ENCODE measurements at regions not wholly inside any gene's neighbourhood (a gene's known extent, or its start where the extent isn't known, plus 50 kb on each side); places are given as distances from the start of the nearest gene placed in this dataset.

DNA sequence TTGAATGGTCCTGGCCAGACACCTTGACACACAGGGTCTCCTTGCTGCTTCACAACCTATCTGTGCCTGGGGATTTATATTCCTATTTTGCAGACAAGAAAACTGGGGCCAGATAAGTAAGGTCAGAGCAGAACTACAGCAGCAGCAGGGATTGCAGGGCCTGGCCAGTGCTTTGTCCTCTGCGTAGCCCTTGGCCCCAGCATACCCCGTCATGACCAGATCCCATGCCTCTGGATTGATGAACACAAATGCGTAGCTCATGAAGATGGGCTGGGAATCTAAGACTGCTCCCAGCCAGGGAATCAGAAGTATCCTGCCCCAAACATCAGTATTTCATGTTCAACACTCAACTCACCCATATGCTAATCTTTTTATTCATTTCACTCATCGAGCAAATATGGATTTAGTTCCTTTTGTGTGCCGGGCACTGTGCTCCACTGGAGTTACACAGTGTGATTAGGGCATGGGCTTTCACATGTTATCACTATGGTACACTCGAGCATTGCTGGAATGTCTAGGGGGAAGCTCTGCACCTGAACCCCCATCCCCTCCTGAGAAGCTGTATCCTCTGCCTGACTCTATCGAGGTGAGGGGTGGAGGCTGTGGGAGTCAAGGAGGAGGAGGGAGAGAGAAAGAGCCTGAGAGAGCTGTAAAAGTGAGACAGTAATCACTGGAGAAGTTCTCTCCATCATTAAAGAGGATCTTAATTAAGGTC is 143.3 kb downstream of the CYP26B1 start:
- TF ChIP-seq SPI1 (IDR thresholded peaks at IDR 0.05; ENCODE audit: borderline replicate concordance, low read depth) (no peak), POLR2AphosphoS5 (IDR thresholded peaks at IDR 0.05; ENCODE audit: low read depth) (no peak), GABPA (IDR thresholded peaks at IDR 0.05; ENCODE audit: low read depth) (no peak)
- TF ChIP-seq, protein P1, sequence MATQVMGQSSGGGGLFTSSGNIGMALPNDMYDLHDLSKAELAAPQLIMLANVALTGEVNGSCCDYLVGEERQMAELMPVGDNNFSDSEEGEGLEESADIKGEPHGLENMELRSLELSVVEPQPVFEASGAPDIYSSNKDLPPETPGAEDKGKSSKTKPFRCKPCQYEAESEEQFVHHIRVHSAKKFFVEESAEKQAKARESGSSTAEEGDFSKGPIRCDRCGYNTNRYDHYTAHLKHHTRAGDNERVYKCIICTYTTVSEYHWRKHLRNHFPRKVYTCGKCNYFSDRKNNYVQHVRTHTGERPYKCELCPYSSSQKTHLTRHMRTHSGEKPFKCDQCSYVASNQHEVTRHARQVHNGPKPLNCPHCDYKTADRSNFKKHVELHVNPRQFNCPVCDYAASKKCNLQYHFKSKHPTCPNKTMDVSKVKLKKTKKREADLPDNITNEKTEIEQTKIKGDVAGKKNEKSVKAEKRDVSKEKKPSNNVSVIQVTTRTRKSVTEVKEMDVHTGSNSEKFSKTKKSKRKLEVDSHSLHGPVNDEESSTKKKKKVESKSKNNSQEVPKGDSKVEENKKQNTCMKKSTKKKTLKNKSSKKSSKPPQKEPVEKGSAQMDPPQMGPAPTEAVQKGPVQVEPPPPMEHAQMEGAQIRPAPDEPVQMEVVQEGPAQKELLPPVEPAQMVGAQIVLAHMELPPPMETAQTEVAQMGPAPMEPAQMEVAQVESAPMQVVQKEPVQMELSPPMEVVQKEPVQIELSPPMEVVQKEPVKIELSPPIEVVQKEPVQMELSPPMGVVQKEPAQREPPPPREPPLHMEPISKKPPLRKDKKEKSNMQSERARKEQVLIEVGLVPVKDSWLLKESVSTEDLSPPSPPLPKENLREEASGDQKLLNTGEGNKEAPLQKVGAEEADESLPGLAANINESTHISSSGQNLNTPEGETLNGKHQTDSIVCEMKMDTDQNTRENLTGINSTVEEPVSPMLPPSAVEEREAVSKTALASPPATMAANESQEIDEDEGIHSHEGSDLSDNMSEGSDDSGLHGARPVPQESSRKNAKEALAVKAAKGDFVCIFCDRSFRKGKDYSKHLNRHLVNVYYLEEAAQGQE (IDR thresholded peaks at IDR 0.05; ENCODE audit: insufficient replicate concordance, low read depth): no peak
- TF ChIP-seq, protein P2, sequence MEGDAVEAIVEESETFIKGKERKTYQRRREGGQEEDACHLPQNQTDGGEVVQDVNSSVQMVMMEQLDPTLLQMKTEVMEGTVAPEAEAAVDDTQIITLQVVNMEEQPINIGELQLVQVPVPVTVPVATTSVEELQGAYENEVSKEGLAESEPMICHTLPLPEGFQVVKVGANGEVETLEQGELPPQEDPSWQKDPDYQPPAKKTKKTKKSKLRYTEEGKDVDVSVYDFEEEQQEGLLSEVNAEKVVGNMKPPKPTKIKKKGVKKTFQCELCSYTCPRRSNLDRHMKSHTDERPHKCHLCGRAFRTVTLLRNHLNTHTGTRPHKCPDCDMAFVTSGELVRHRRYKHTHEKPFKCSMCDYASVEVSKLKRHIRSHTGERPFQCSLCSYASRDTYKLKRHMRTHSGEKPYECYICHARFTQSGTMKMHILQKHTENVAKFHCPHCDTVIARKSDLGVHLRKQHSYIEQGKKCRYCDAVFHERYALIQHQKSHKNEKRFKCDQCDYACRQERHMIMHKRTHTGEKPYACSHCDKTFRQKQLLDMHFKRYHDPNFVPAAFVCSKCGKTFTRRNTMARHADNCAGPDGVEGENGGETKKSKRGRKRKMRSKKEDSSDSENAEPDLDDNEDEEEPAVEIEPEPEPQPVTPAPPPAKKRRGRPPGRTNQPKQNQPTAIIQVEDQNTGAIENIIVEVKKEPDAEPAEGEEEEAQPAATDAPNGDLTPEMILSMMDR (IDR thresholded peaks at IDR 0.05; ENCODE audit: insufficient read depth, low read length): no peak
- Histone ChIP-seq H3K27me3 (ENCODE audit: insufficient read depth, poor library complexity, severe bottlenecking) (no peaks in the 10 kb centered on the region), H3K4me3 (replicated peaks; ENCODE audit: insufficient read depth, low read length) (no peak overlapping the region), H3K27ac (replicated peaks) (no peak overlapping the region)
- no peak for DNase-seq (ENCODE audit: low read depth in 1 of 2, low spot score in 1 of 2)

DNA sequence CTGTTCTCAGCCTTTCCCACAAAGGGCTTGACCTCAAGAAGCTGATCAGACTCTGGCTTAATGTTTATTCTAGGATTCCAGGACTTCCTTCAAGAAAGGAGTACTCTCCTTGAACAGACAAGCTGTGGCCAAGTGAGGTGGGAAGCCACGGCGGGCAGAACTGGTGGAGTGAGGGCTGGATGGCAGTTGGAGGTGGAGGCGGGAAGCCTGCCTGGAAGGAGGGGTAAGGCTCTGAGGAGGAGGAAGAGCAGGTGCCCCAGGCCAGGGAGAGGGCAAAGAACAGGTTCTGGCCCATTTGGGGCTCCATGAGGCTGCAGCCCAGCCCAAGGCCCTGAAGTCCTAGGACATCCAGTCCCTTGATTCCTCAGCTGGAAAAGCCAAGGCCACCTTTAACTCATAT is 143.9 kb downstream of the CYP26B1 start:
- Histone ChIP-seq H3K4me3 (replicated peaks; ENCODE audit: insufficient read depth, low read length) (no peak overlapping the region), H3K27me3 (ENCODE audit: insufficient read depth, poor library complexity, severe bottlenecking) (no peaks in the 10 kb centered on the region), H3K27ac (replicated peaks) (no peak overlapping the region)
- DNase-seq (ENCODE audit: low read depth in 1 of 2, low spot score in 1 of 2): no peak
- TF ChIP-seq, protein P2 (IDR thresholded peaks at IDR 0.05; ENCODE audit: insufficient read depth, low read length): no peak
- TF ChIP-seq, protein P1 (IDR thresholded peaks at IDR 0.05; ENCODE audit: insufficient replicate concordance, low read depth): no peak

DNA sequence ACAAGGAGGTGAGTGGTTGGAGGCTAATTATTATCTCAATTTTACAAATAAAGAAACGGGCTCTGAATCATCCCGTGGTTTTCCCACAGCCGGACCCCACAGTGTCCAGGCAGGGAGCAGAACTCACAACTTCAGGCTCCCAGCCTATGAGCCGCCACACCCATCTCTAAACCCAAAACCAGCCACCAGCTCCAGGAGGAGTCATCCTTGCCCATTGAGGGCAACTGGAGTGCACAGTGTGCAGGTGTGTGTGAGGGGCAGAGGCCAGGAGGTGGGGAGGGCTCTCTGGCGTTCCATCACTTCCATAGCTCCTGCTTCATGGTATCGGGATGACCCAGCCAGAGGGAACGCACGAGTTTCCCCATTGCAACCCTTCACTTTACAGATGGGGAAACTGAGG is 144.5 kb downstream of the CYP26B1 start:
- H3K4me3 ChIP-seq (replicated peaks; ENCODE audit: insufficient read depth, low read length): no peak overlapping the region
- H3K27me3 ChIP-seq (ENCODE audit: insufficient read depth, poor library complexity, severe bottlenecking): no peaks in the 10 kb centered on the region
- TF ChIP-seq, protein P1 (IDR thresholded peaks at IDR 0.05; ENCODE audit: insufficient replicate concordance, low read depth): no peak
- TF ChIP-seq SPI1 (IDR thresholded peaks at IDR 0.05; ENCODE audit: borderline replicate concordance, low read depth): no peak
- TF ChIP-seq, protein P2 (IDR thresholded peaks at IDR 0.05; ENCODE audit: insufficient read depth, low read length): no peak
- TF ChIP-seq POLR2AphosphoS5 (IDR thresholded peaks at IDR 0.05; ENCODE audit: low read depth): no peak
- no peak for TF ChIP-seq GABPA (IDR thresholded peaks at IDR 0.05; ENCODE audit: low read depth)
- H3K27ac ChIP-seq (replicated peaks): no peak overlapping the region
- no peak for DNase-seq (ENCODE audit: low read depth in 1 of 2, low spot score in 1 of 2)

Data from HL-60 (cell line).